Progenitor cell of endocrine pancreas (in vitro differentiated cells): ENCODE measurements at regions not wholly inside any gene's neighbourhood (a gene's known extent, or its start where the extent isn't known, plus 50 kb on each side); places are given as distances from the start of the nearest gene placed in this dataset.

Experiments
- DNase-seq: peaks from one replicate; pipeline ENCODE4 v3.0.0; 2021; ENCODE audit warnings: low spot score; ENCODE audit not compliant: unreplicated experiment
- H3K27ac Mint-ChIP-seq: 2 replicates; pipeline ENCODE4 v1.8.0; 2021; ENCODE audit warnings: mild to moderate bottlenecking, moderate library complexity, mixed read lengths
- H3K27me3 Mint-ChIP-seq: 2 replicates; pipeline ENCODE4 v1.8.0; 2021; ENCODE audit warnings: mixed read lengths
- H3K36me3 Mint-ChIP-seq: 2 replicates; pipeline ENCODE4 v1.8.0; 2022; ENCODE audit warnings: mixed read lengths; ENCODE audit not compliant: insufficient read depth
- H3K4me1 Mint-ChIP-seq: 2 replicates; pipeline ENCODE4 v1.8.0; 2021; ENCODE audit warnings: low read depth, mixed read lengths
- H3K4me3 Mint-ChIP-seq: 2 replicates; pipeline ENCODE4 v1.8.0; 2021; ENCODE audit warnings: low read depth, mild to moderate bottlenecking, moderate library complexity, mixed read lengths
- H3K9me3 Mint-ChIP-seq: 2 replicates; pipeline ENCODE4 v1.8.0; 2021; ENCODE audit warnings: low read depth, mixed read lengths
- CTCF ChIP-seq: fragments of 200-600 bp; sonication (generic); IDR thresholded peaks from one replicate; pipeline ENCODE4 v1.5.0; 2021; ENCODE audit warnings: antibody characterized with exemption, mild to moderate bottlenecking; ENCODE audit not compliant: unreplicated experiment

GRCh38 chr7:153529651-153530165, 522.5 kb upstream of the DPP6 start:
- DNase-seq: no peak
- Mint-ChIP-seq H3K4me3 (no peak overlapping the region), H3K4me1 (no peaks in the 10 kb centered on the region), H3K27me3 (no peaks in the 10 kb centered on the region), H3K36me3 (peaks cover 8% of the 10 kb centered on the region), H3K9me3 (peaks cover 61% of the 10 kb centered on the region), H3K27ac (no peak overlapping the region)
- TF ChIP-seq CTCF: no peak

GRCh38 chr7:153530441-153530840, 521.8 kb upstream of the DPP6 start:
- Mint-ChIP-seq H3K27ac (no peak overlapping the region), H3K4me3 (no peak overlapping the region), H3K4me1 (no peaks in the 10 kb centered on the region), H3K27me3 (no peaks in the 10 kb centered on the region), H3K9me3 (peaks cover 65% of the 10 kb centered on the region), H3K36me3 (peaks cover 8% of the 10 kb centered on the region)
- no peak for TF ChIP-seq CTCF
- DNase-seq: no peak

- Mint-ChIP-seq H3K9me3 (peaks cover 63% of the 10 kb centered on the region), H3K4me1 (no peaks in the 10 kb centered on the region), H3K36me3 (peaks cover 10% of the 10 kb centered on the region), H3K4me3 (no peak overlapping the region), H3K27me3 (no peaks in the 10 kb centered on the region), H3K27ac (no peak overlapping the region)
- DNase-seq: no peak
- TF ChIP-seq CTCF: no peak
Observed at GRCh38 chr7:153532326-153532725, 519.9 kb upstream of the DPP6 start.

GRCh38 chr7:153537271-153537670, 514.9 kb upstream of the DPP6 start:
- no peaks in the 10 kb centered on the region for H3K27me3 Mint-ChIP-seq
- no peak overlapping the region for H3K27ac Mint-ChIP-seq
- TF ChIP-seq CTCF: no peak
- H3K36me3 Mint-ChIP-seq: peaks cover 3% of the 10 kb centered on the region
- peaks cover 63% of the 10 kb centered on the region for H3K9me3 Mint-ChIP-seq
- H3K4me3 Mint-ChIP-seq: no peak overlapping the region
- no peaks in the 10 kb centered on the region for H3K4me1 Mint-ChIP-seq
- no peak for DNase-seq

GRCh38 chr7:153541903-153542302, 510.3 kb upstream of the DPP6 start:
- TF ChIP-seq CTCF: no peak
- Mint-ChIP-seq H3K27ac (no peak overlapping the region), H3K9me3 (peaks cover 65% of the 10 kb centered on the region), H3K36me3 (peaks cover 1% of the 10 kb centered on the region), H3K27me3 (no peaks in the 10 kb centered on the region), H3K4me3 (no peak overlapping the region), H3K4me1 (no peaks in the 10 kb centered on the region)
- no peak for DNase-seq
